Transverse colon (tissue), 4 donors: ENCODE measurements at regions not wholly inside any gene's neighbourhood (a gene's known extent, or its start where the extent isn't known, plus 50 kb on each side); places are given as distances from the start of the nearest gene placed in this dataset.
"Not testable (repeated sequence)": the region's sequence is repeated elsewhere in the genome, so short reads cannot be mapped to it uniquely, and the experiment has no call there.

Experiments used
- DNase-seq: peaks from one replicate; pipeline ENCODE4 v3.0.0-alpha.2; 2019
- H3K27ac ChIP-seq, 4 donors: fragments of 200-600 bp; sonication (generic); 2 replicates each; pipeline ENCODE4 v1.5.1; 2016 to 2018; ENCODE audit warnings: inconsistent platforms in 4 of 4
- H3K27me3 ChIP-seq: fragments of 200-600 bp; sonication (generic); 2 replicates; pipeline ENCODE4 v1.5.1; 2017; ENCODE audit warnings: inconsistent platforms
- H3K36me3 ChIP-seq, 4 donors: fragments of 200-600 bp; sonication (generic); 2 replicates each; pipeline ENCODE4 v1.5.1; 2017 to 2019; ENCODE audit warnings: inconsistent platforms in 4 of 4
- H3K4me1 ChIP-seq, 4 donors: fragments of 200-600 bp; sonication (generic); 2 replicates each; pipeline ENCODE4 v1.5.1; 2017 to 2020; ENCODE audit warnings: inconsistent platforms in 4 of 4
- H3K4me3 ChIP-seq, 4 donors: fragments of 200-600 bp; sonication (generic); 1 replicate in 1 of 4; 2 replicates in 3 of 4; pipeline versions ENCODE4 v1.5.1 to v1.6.1; 2017 to 2019; ENCODE audit warnings: inconsistent platforms in 4 of 4
- H3K9me3 ChIP-seq, 2 donors: fragments of 200-600 bp; sonication (generic); 2 replicates each; pipeline ENCODE4 v1.5.1; 2017 to 2019; ENCODE audit warnings: inconsistent platforms in 2 of 2
- CTCF ChIP-seq, 5 experiments: fragments of 200-600 bp in 3 of 5; fragments of 450-650 bp in 2 of 5; sonication (generic) in 3 of 5; IDR thresholded peaks; 1 replicate in 2 of 5; 2 replicates in 3 of 5; pipeline ENCODE4 v1.5.1; 2016 to 2017; ENCODE audit warnings: antibody characterized with exemption in 5 of 5, inconsistent platforms in 3 of 5, mild to moderate bottlenecking in 2 of 5, moderate library complexity in 1 of 5
- EP300 ChIP-seq: sonication (generic); formaldehyde crosslinking; IDR thresholded peaks from one replicate; pipeline ENCODE4 v1.6.1; 2017; ENCODE audit warnings: antibody characterized with exemption, low read depth
- POLR2A ChIP-seq: fragments of 450-650 bp; IDR thresholded peaks from one replicate; pipeline ENCODE4 v1.6.1; 2016; ENCODE audit warnings: antibody characterized with exemption, mild to moderate bottlenecking, moderate library complexity
- POLR2AphosphoS5 ChIP-seq, 3 donors: sonication (generic); formaldehyde crosslinking; IDR thresholded peaks; one replicate each; pipeline ENCODE4 v1.6.1; 2016; ENCODE audit warnings: antibody characterized with exemption in 3 of 3
- WGBS, 2 donors: methylation state at CpG; one replicate each; pipeline ENCODE4 v1.1.5; 2018; ENCODE audit warnings: low coverage in 1 of 2; 5-methylcytosine and 5-hydroxymethylcytosine counted together
- in situ Hi-C, 4 donors: fragments of 200-750 bp; cut with MboI; loops; one replicate each; pipeline versions ENCODE4 v1.15.0 to v1.15.1; 2017; ENCODE audit warnings: low sequenced_read_pairs in 3 of 4, low pct_ligation_motif_present in 1 of 4, low pct_unique_long_range_greater_than_20kb in 1 of 4
- intact Hi-C: fragments of 100-400 bp; cut with DNase I; formaldehyde crosslinking; loops from one replicate; pipeline ENCODE4 v1.15.1; 2023; ENCODE audit warnings: low total_unique reads

- no peaks in the 10 kb centered on the region for H3K36me3 ChIP-seq
- H3K9me3 ChIP-seq = no peaks in the 10 kb centered on the region
- DNase-seq = no peak
- intact Hi-C loops = loop anchor here (10.0 kb wide), 1 partner anchor 691 kb away; the partner anchor contains the start of gene RAD51D
- H3K27ac ChIP-seq = no peak overlapping the region
- TF ChIP-seq CTCF (IDR thresholded peaks at IDR 0.05) = no peak
- TF ChIP-seq EP300 = no peak
- TF ChIP-seq POLR2A = no peak
- no peak for TF ChIP-seq POLR2AphosphoS5 (IDR thresholded peaks at IDR 0.05)
- H3K4me1 ChIP-seq = peaks cover 0 to 3% (median 0%) of the 10 kb centered on the region in 4 donors
- peaks cover 42% of the 10 kb centered on the region for H3K27me3 ChIP-seq
- 19% methylated on average over 29 of the region's 29 CpGs; no CpG with 5 or more reads in 1 of the 2 donors for WGBS, 2 donors
- in situ Hi-C loops = loop anchor here in 3 of 4 donors (5.0 to 25.0 kb wide), 7 partner anchors 211 to 1113 kb away; partner anchors contain the start of genes FNDC8 (in 2 of the 3), NLE1 (in 1 of the 3), SLFN12L (in 1 of the 3) and UNC45B (in 1 of the 3)
- no peak overlapping the region for H3K4me3 ChIP-seq
Measured at GRCh38 chr17:34423978-34424813, 61.2 kb upstream of the CCL1 start.

- intact Hi-C loops (loop anchor here (10.0 kb wide), 1 partner anchor 691 kb away; the partner anchor contains the start of gene RAD51D), in situ Hi-C loops (loop anchor here in 3 of 4 donors (5.0 to 25.0 kb wide), 7 partner anchors 211 to 1114 kb away; partner anchors contain the start of genes FNDC8 (in 2 of the 3), NLE1 (in 1 of the 3), SLFN12L (in 1 of the 3) and UNC45B (in 1 of the 3))
- DNase-seq, H3K4me1 ChIP-seq, H3K4me3 ChIP-seq, H3K27ac ChIP-seq, H3K9me3 ChIP-seq, H3K36me3 ChIP-seq: not testable (repeated sequence)
- peaks cover 44% of the 10 kb centered on the region for H3K27me3 ChIP-seq
- WGBS, 2 donors = 63 to 87% methylated on average over 2 to 6 of the region's 7 CpGs
Measured at GRCh38 chr17:34423315-34423714, 60.3 kb upstream of the CCL1 start.

- H3K27ac ChIP-seq = no peak overlapping the region
- TF ChIP-seq POLR2AphosphoS5 (IDR thresholded peaks at IDR 0.05) (no peak), EP300 (no peak), CTCF (IDR thresholded peaks at IDR 0.05) (no peak), POLR2A (no peak)
- intact Hi-C loops = loop anchor here (2.0 to 10.0 kb wide), 2 partner anchors 212 to 694 kb away; partner anchors contain the start of gene RAD51D
- no peak for DNase-seq
- H3K36me3 ChIP-seq = no peaks in the 10 kb centered on the region
- no peak overlapping the region for H3K4me3 ChIP-seq
- in situ Hi-C loops = loop anchor here in 3 of 4 donors (5.0 to 25.0 kb wide), 7 partner anchors 214 to 1116 kb away; partner anchors contain the start of genes FNDC8 (in 2 of the 3), NLE1 (in 1 of the 3), SLFN12L (in 1 of the 3) and UNC45B (in 1 of the 3)
- H3K4me1 ChIP-seq = peaks cover 0 to 3% (median 0%) of the 10 kb centered on the region in 4 donors
- H3K27me3 ChIP-seq = peaks cover 44% of the 10 kb centered on the region
- 71 to 100% methylated on average over 2 to 3 of the region's 3 CpGs for WGBS, 2 donors
- no peaks in the 10 kb centered on the region for H3K9me3 ChIP-seq
Measured at GRCh38 chr17:34420900-34421299, 57.9 kb upstream of the CCL1 start.

GRCh38 chr17:34420254-34420766 lies 57.3 kb upstream of the CCL1 start:
- H3K27me3 ChIP-seq = peaks cover 49% of the 10 kb centered on the region
- WGBS, 2 donors = 5 to 7% methylated on average over 3 to 6 of the region's 6 CpGs

More at GRCh38 chr17:34420254-34420766, 57.3 kb upstream of the CCL1 start:
- Histone ChIP-seq H3K4me1 (peaks cover 0 to 3% (median 0%) of the 10 kb centered on the region in 4 donors), H3K36me3 (no peaks in the 10 kb centered on the region), H3K27ac (no peak overlapping the region), H3K9me3 (no peaks in the 10 kb centered on the region), H3K4me3 (no peak overlapping the region)
- in situ Hi-C loops = loop anchor here in 3 of 4 donors (5.0 to 25.0 kb wide), 7 partner anchors 214 to 1117 kb away; partner anchors contain the start of genes FNDC8 (in 2 of the 3), NLE1 (in 1 of the 3), SLFN12L (in 1 of the 3) and UNC45B (in 1 of the 3)
- TF ChIP-seq CTCF (IDR thresholded peaks at IDR 0.05) (peak; percentile 84 to 97 (median 95)), POLR2A (no peak)
- intact Hi-C loops = loop anchor here (2.0 to 10.0 kb wide), 2 partner anchors 212 to 694 kb away; partner anchors contain the start of gene RAD51D
- peak; percentile 67 for DNase-seq
